ENCODE measurements at regions not wholly inside any gene's neighbourhood (a gene's known extent, or its start where the extent isn't known, plus 50 kb on each side); places are given as distances from the start of the nearest gene placed in this dataset.
"Not testable (repeated sequence)": the region's sequence is repeated elsewhere in the genome, so short reads cannot be mapped to it uniquely, and the experiment has no call there.

DNA sequence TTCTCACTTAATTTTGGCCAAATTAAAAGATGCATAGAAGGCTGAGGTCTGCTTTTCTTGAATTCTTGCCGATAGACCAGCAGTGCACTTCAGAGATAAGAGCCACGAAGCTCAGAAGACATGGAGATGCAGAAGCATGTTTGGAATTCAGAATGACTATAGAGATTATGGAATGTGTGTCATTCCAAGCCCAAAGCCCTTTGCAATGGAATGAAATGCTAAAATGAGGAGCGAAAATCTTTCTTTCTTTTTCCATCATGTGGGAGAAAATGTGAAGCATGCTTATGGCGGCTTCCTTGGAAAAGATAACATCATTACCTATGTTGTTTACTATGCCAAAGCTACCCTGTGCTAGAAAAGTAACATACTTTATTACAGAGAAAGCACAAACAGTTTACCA lies 257.0 kb upstream of the RNF32 start:
- no peak for DNase-seq (ENCODE audit: low read depth)

DNA sequence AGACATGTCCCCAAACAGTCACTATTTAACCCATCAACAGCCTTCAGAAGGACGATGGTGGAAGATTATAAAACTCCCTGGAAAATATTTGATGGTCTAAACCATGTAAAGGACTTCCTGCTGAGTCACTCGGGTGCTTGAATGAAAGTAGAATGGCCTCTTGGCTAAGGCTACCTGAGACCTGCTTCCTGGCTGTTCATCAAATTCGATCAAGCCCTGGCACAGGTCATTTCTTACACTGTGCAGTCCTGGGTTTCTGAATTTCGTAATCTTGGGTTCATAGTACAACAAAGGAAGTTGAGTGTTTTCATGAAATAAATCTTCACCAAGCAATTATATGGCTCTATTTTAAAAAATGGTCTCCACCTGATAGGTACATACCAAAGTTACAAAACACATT lies 260.3 kb upstream of the RNF32 start:
- no peak for DNase-seq (ENCODE audit: low read depth)

DNA sequence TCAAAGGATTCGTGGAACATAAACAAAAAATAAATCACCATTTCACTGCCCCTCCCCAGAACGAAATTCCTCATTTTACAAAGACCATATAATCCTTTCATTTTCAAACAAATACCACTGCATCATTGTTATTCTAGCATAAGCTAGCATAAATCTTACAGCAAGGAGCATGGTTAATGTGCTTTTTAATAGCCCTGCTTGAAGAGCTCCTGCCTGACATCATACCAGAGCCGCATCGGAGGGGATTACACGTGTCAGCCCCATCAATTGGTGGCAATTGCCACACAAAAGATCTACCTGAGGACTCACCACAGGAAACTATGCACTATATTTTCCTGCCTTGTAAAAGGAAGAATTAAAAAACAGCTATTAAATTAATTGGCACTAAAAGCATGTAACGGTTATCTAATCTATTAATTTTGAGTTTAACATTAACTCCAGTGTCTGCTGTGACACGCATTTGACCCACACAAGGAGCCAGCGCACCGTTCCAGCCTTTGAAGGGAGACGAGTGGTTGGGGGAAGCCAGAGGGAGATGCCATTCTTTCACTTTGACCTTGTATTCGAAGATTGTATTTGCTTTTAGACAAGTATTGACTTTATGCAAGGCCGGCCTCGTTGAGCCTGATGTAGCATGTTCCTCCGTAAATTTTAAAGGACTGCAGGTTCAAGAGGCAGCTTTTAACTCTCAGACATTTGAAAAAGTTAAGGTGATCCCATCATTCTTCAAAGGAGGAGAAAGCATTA lies 261.1 kb upstream of the RNF32 start:
- DNase-seq (ENCODE audit: low read depth) = no peak

GRCh38 chr7:156378806-156379205 lies 261.8 kb upstream of the RNF32 start:
- no peak for DNase-seq (ENCODE audit: low read depth)

DNA sequence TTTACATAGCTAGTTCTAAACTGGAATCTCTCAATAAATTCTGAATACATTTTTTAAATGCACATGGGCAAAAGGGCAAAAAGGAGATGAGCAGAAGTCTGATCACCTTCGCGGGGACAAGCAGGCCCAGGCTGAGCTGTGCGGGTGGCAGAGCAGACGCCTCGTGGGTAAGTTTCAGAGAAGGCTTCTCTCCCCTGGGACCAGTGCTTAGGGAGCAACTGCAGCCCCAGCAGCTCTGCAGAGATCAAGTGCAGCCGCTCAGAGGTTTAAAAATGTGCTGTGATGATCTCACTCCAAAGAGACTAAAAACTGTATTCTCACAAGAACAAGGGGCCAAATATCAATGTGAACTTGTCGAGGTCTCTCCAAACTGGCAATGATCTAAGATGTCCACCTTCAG lies 264.3 kb upstream of the RNF32 start:
- no peak for DNase-seq (ENCODE audit: low read depth)

DNA sequence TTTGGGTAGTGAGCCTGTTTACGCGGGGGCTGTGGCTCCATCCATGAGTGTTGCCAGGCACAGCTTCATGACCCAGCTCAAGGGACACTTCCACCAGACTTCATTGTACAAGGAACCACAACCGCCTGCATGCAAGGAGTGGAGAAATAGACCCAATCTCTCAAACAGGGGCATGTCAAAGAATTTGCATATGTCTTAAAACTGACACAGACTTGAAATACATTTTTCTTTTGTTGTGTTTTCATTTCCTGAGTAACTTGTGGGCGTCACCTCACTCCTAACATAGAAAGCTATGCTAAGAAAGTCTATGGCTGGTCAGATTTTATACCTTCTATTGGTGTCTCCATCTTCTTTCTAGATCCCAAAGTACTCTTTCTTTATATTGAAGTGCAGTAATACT lies 266.2 kb upstream of the RNF32 start:
- DNase-seq (ENCODE audit: low read depth) = no peak

DNA sequence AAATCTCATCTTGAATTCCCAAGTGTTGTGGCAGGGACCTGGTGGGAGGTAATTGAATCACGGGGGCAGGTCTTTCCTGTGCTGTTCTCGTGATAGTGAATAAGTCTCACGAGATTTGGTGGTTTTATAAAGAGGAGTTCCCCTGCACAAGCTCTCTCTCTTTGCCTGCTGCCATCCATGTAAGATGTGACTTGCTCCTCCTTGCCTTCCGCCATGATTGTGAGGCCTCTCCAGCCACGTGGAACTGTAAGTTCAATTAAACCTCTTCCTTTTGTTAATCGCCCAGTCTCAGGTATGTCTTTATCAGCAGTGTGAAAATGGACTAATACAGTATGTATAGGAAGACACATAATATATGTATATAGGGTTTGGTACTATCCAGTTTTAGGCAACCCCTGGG lies 270.6 kb upstream of the RNF32 start:
- DNase-seq (ENCODE audit: low read depth) = not testable (repeated sequence)

DNA sequence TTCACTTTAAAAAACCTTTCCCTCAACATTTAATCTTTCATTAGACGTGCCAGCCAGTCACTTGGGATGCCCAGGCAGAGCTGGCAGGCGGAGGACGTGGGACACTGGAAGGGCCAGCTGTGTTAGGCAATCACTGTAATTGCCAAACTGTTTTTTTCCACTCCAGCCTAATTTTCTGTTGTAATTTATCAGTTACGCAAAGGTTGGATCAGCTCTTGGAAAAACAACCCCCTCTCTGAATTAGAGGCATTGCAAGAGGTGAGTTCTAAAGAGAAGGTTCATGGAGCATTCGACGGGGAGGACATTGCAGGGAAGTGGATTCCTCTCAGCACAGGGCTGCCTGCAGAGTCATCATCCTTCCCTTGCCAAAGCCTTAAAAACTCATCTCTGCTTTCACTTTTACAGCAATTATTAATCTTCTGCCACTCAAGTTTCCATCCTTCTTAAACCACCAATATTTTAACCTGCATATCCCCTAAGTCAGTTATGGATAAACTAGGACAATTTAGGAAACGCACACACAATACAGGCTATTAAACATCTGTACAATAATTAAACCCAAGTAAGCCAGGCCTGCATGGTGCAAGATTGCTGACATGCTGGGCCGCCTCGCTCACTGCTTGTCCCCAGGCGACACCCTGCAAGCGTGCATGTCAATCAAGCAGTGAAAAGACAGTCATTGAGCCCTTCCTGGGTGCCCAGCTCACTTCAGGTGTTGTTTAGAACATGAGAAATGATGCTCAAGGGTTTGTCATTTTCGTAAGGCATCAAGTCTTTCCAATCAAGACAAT lies 272.3 kb upstream of the RNF32 start:
- DNase-seq (ENCODE audit: low read depth) = no peak

DNA sequence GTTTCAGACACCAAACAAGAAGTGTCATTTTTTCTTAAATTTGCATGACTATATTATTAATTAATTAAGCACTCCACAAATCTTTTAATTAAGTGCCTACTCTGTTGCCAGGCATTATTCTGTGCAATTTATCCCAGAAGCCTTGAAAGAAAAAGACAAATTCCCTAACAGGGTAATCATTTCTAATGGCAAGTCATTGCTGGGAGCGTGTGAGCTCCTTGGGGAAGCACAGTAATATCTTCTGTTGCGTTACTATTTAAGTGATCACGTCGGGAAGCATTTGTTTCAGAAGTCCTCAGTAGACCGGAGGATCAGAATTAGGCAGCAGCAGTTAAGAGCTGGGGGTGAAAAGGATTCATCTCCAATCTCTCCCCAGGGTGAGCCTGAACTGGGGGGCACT lies 276.8 kb upstream of the RNF32 start:
- no peak for DNase-seq (ENCODE audit: low read depth)

DNA sequence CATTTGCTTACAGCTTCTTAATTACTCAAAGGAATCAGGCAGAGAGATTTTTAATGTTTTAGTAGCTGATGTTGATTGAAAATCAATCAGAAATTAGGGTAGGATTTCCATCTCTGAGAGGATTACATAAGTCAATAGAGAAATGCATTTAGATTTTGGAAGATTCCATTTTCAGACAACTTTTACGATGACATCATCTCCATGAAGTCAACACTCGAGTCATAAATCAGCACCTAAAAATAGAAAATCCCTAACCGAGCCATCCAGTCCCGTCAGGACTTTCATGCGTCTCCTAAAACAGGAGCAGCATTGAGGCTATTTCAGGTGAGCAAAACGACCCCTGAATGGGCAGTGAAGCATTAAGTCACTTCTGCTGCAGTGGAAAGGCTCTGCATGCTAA lies 279.7 kb upstream of the RNF32 start:
- no peak for DNase-seq (ENCODE audit: low read depth)

- DNase-seq (ENCODE audit: low read depth) = no peak
Measured at GRCh38 chr7:156356551-156356950, 284.0 kb upstream of the RNF32 start.

GRCh38 chr7:156353352-156353751 lies 287.2 kb upstream of the RNF32 start:
- DNase-seq (ENCODE audit: low read depth) = no peak

- DNase-seq (ENCODE audit: low read depth) = not testable (repeated sequence)
Measured at GRCh38 chr7:156347703-156348248, 292.8 kb upstream of the RNF32 start.

- no peak for DNase-seq (ENCODE audit: low read depth)
Measured at GRCh38 chr7:156347132-156347531, 293.4 kb upstream of the RNF32 start.

GRCh38 chr7:156344595-156344994 lies 296.0 kb upstream of the RNF32 start:
- DNase-seq (ENCODE audit: low read depth) = no peak

GRCh38 chr7:156334636-156335035 lies 305.9 kb upstream of the RNF32 start:
- no peak for DNase-seq (ENCODE audit: low read depth)

DNA sequence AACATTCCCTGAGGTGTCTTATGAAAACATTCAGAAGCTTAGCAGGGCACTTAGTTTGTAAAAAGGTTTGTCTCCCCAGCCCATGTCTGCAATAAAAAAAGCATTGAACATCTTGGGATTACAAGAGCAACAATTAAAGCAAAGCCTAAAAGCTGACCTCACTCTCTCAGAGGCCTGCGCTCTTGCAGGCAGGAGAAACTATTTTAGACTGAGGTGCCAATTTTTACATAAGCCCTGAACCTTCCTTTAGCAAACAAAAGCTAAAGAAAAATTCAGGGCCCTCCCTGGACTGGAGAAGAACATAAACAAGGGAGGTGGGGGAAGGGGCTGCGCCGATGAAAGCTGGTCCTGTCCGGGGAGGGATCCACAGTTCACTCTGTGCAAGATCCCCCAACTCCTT lies 312.7 kb upstream of the RNF32 start:
- DNase-seq (ENCODE audit: low read depth) = no peak

- DNase-seq (ENCODE audit: low read depth) = no peak
Measured at GRCh38 chr7:156327474-156327873, 313.1 kb upstream of the RNF32 start.

- DNase-seq (ENCODE audit: low read depth) = no peak
Measured at GRCh38 chr7:156324201-156324600, 316.4 kb upstream of the RNF32 start.

DNA sequence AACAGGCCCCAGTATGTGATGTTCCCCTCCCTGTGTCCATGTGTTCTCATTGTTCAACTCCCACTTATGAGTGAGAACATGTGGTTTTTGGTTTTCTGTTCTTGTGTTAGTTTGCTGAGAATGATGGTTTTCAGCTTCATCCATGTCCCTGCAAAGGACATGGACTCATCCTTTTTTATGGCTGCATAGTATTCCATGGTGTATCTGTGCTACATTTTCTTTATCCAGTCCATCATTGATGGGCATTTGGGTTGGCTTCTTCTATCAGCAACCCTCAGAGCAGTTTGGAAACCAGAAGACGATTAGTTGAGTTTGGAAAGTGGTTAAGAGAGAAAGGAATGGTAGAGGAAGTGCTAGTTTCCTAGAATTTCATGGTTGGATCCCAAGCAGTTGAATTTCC lies 319.1 kb upstream of the RNF32 start:
- DNase-seq (ENCODE audit: low read depth) = not testable (repeated sequence)

GRCh38 chr7:156318926-156319325 lies 321.6 kb upstream of the RNF32 start:
- no peak for DNase-seq (ENCODE audit: low read depth)

GRCh38 chr7:156318426-156318825 lies 322.1 kb upstream of the RNF32 start:
- DNase-seq (ENCODE audit: low read depth) = no peak

GRCh38 chr7:156309016-156309620 lies 331.5 kb upstream of the RNF32 start:
- DNase-seq (ENCODE audit: low read depth) = no peak
